ENCODE measurements at regions not wholly inside any gene's neighbourhood (a gene's known extent, or its start where the extent isn't known, plus 50 kb on each side); places are given as distances from the start of the nearest gene placed in this dataset.

- no peak for DNase-seq
These were observed 249.9 kb downstream of the SKAP2 start for GRCh38 chr7:26614503-26614902.

GRCh38 chr7:26616235-26616634, 248.2 kb downstream of the SKAP2 start:
- DNase-seq: no peak

GRCh38 chr7:26617066-26617465, 247.3 kb downstream of the SKAP2 start:
- DNase-seq: no peak

All from NCI-H1105 (cell line).